DMS79 treated with DMSO at 0.1 percent for 48 hours (cell line): ENCODE measurements at regions not wholly inside any gene's neighbourhood (a gene's known extent, or its start where the extent isn't known, plus 50 kb on each side); places are given as distances from the start of the nearest gene placed in this dataset.
"Not testable (repeated sequence)": the region's sequence is repeated elsewhere in the genome, so short reads cannot be mapped to it uniquely, and the experiment has no call there.

Experiments used
- DNase-seq: peaks from one replicate; lab custom pipeline; 2025; lab: John Stamatoyannopoulos, UW

- no peak for DNase-seq
These were observed 86.7 kb upstream of the CTAGE1 start for GRCh38 chr18:22504251-22505030.

- no peak for DNase-seq
These were observed 87.5 kb upstream of the CTAGE1 start for GRCh38 chr18:22505141-22505591.

- no peak for DNase-seq
These were observed 89.3 kb upstream of the CTAGE1 start for GRCh38 chr18:22507055-22507454.

- no peak for DNase-seq
These were observed 91.7 kb upstream of the CTAGE1 start for GRCh38 chr18:22509423-22509822.

- DNase-seq = no peak
These were observed 93.0 kb upstream of the CTAGE1 start for GRCh38 chr18:22510697-22511096.

GRCh38 chr18:22513721-22514481, 96.2 kb upstream of the CTAGE1 start:
- DNase-seq = no peak

GRCh38 chr18:22514655-22515054, 96.9 kb upstream of the CTAGE1 start:
- no peak for DNase-seq

GRCh38 chr18:22515250-22515649, 97.5 kb upstream of the CTAGE1 start:
- DNase-seq = no peak

GRCh38 chr18:22517356-22517755, 99.6 kb upstream of the CTAGE1 start:
- DNase-seq = no peak

- DNase-seq = no peak
These were observed 103.5 kb upstream of the CTAGE1 start for GRCh38 chr18:22521026-22521707.

- no peak for DNase-seq
These were observed 105.8 kb upstream of the CTAGE1 start for GRCh38 chr18:22523481-22523880.

GRCh38 chr18:22524783-22525182, 107.1 kb upstream of the CTAGE1 start:
- no peak for DNase-seq

- DNase-seq = no peak
These were observed 107.6 kb upstream of the CTAGE1 start for GRCh38 chr18:22525313-22525712.

- DNase-seq = no peak
These were observed 108.2 kb upstream of the CTAGE1 start for GRCh38 chr18:22525883-22526282.

- no peak for DNase-seq
These were observed 110.6 kb upstream of the CTAGE1 start for GRCh38 chr18:22528291-22528690.

- DNase-seq = not testable (repeated sequence)
These were observed 117.0 kb upstream of the CTAGE1 start for GRCh38 chr18:22534706-22535105.

- DNase-seq = no peak
These were observed 118.8 kb upstream of the CTAGE1 start for GRCh38 chr18:22536558-22536957.

GRCh38 chr18:22538426-22538825, 120.7 kb upstream of the CTAGE1 start:
- no peak for DNase-seq

- no peak for DNase-seq
These were observed 121.5 kb upstream of the CTAGE1 start for GRCh38 chr18:22539051-22539765.

- no peak for DNase-seq
These were observed 123.5 kb upstream of the CTAGE1 start for GRCh38 chr18:22541232-22541631.

- DNase-seq = no peak
These were observed 124.7 kb upstream of the CTAGE1 start for GRCh38 chr18:22542406-22542835.

GRCh38 chr18:22543769-22544168, 126.1 kb upstream of the CTAGE1 start:
- no peak for DNase-seq
